Caco-2 (cell line): ENCODE measurements at regions not wholly inside any gene's neighbourhood (a gene's known extent, or its start where the extent isn't known, plus 50 kb on each side); places are given as distances from the start of the nearest gene placed in this dataset.
"Not testable (repeated sequence)": the region's sequence is repeated elsewhere in the genome, so short reads cannot be mapped to it uniquely, and the experiment has no call there.

Source experiments
- BruUV-seq: library from RNA; stranded (reverse); fragments of 400-500 nt; replicated peaks from 2 replicates; lab custom pipeline; 2021; lab: Mats Ljungman, UMichigan
- CTCF ChIA-PET: fragments of 300-600 bp; sonication (Branson Sonifier 250); formaldehyde crosslinking; loops from one replicate; lab custom pipeline; 2022; ENCODE audit warnings: antibody characterized with exemption; lab: Charles Lee
- POLR2A ChIA-PET: fragments of 300-600 bp; sonication (Branson Sonifier 250); formaldehyde crosslinking; loops from one replicate; lab custom pipeline; 2022; ENCODE audit warnings: antibody characterized with exemption; lab: Charles Lee
- DNase-seq, 2 experiments: peaks; one replicate each; pipeline versions ENCODE4 v3.0.0 to v3.0.0-alpha.2; 2020 to 2022
- H3K27me3 ChIP-seq: replicated peaks from 2 replicates; pipeline ENCODE4 v1.6.0; 2011; ENCODE audit warnings: low read length; ENCODE audit not compliant: control insufficient read depth, insufficient read depth
- H3K36me3 ChIP-seq: 2 replicates; pipeline ENCODE4 v1.5.1; 2011; ENCODE audit warnings: low read length; ENCODE audit not compliant: control insufficient read depth, insufficient read depth
- H3K4me1 ChIP-seq: fragments of 250-450 bp; sonication (Bioruptor Pico); 2 replicates; pipeline ENCODE4 v1.5.1; 2020; ENCODE audit warnings: mild to moderate bottlenecking
- H3K4me3 ChIP-seq: 2 replicates; pipeline ENCODE4 v1.5.1; 2011; ENCODE audit warnings: low read depth, mild to moderate bottlenecking, control low read depth, low read length
- H3K9me3 ChIP-seq: fragments of 250-450 bp; sonication (Bioruptor Pico); 2 replicates; pipeline ENCODE4 v1.5.1; 2020; ENCODE audit warnings: mild to moderate bottlenecking, moderate library complexity
- H3K27ac Mint-ChIP-seq: one replicate; pipeline ENCODE4 v1.8.0; 2022; ENCODE audit warnings: mixed read lengths; ENCODE audit not compliant: unreplicated experiment
- H3K27me3 Mint-ChIP-seq: one replicate; pipeline ENCODE4 v1.8.0; 2022; ENCODE audit warnings: mixed read lengths; ENCODE audit not compliant: insufficient read depth, unreplicated experiment
- H3K36me3 Mint-ChIP-seq: one replicate; pipeline ENCODE4 v1.8.0; 2022; ENCODE audit warnings: mild to moderate bottlenecking, mixed read lengths; ENCODE audit not compliant: insufficient read depth, unreplicated experiment
- H3K4me1 Mint-ChIP-seq: one replicate; pipeline ENCODE4 v1.8.0; 2022; ENCODE audit warnings: low read depth, mixed read lengths; ENCODE audit not compliant: unreplicated experiment
- H3K4me3 Mint-ChIP-seq: one replicate; pipeline ENCODE4 v1.8.0; 2022; ENCODE audit warnings: mild to moderate bottlenecking, moderate library complexity, mixed read lengths; ENCODE audit not compliant: unreplicated experiment
- H3K9me3 Mint-ChIP-seq: one replicate; pipeline ENCODE4 v1.8.0; 2022; ENCODE audit warnings: mixed read lengths; ENCODE audit not compliant: unreplicated experiment
- intact Hi-C: fragments of 100-400 bp; cut with micrococcal nuclease; formaldehyde crosslinking; loops from one replicate; pipeline ENCODE4 v1.10.0; 2022; ENCODE audit not compliant: unreplicated experiment
- TF ChIP-seq, protein P1 (sequence below), 2 experiments: fragments of 200-600 bp in 1 of 2; IDR thresholded peaks; 1 replicate in 1 of 2; 2 replicates in 1 of 2; pipeline versions ENCODE4 v1.5.1 to v1.8.0; 2011 to 2022; ENCODE audit warnings: antibody characterized with exemption in 1 of 2, control low read depth in 1 of 2, inconsistent platforms in 1 of 2, low read depth in 1 of 2, low read length in 1 of 2, mild to moderate bottlenecking in 1 of 2, moderate library complexity in 1 of 2; ENCODE audit not compliant: insufficient read depth in 1 of 2, severe bottlenecking in 1 of 2, unreplicated experiment in 1 of 2

- no peak for DNase-seq
- intact Hi-C loops, result no loop called here
- H3K9me3 Mint-ChIP-seq, result peaks cover 11% of the 10 kb centered on the region
- CTCF ChIA-PET, result no interaction called here
- no peaks in the 10 kb centered on the region for H3K4me1 Mint-ChIP-seq
- TF ChIP-seq, protein P1, sequence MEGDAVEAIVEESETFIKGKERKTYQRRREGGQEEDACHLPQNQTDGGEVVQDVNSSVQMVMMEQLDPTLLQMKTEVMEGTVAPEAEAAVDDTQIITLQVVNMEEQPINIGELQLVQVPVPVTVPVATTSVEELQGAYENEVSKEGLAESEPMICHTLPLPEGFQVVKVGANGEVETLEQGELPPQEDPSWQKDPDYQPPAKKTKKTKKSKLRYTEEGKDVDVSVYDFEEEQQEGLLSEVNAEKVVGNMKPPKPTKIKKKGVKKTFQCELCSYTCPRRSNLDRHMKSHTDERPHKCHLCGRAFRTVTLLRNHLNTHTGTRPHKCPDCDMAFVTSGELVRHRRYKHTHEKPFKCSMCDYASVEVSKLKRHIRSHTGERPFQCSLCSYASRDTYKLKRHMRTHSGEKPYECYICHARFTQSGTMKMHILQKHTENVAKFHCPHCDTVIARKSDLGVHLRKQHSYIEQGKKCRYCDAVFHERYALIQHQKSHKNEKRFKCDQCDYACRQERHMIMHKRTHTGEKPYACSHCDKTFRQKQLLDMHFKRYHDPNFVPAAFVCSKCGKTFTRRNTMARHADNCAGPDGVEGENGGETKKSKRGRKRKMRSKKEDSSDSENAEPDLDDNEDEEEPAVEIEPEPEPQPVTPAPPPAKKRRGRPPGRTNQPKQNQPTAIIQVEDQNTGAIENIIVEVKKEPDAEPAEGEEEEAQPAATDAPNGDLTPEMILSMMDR (IDR thresholded peaks at IDR 0.05; ENCODE audit: insufficient read depth in 1 of 2, low read depth in 1 of 2, low read length in 1 of 2, severe bottlenecking in 1 of 2, unreplicated experiment in 1 of 2), result no peak
- POLR2A ChIA-PET, result no interaction called here
- no peak overlapping the region for H3K4me3 Mint-ChIP-seq
- Histone ChIP-seq H3K4me1 (no peaks in the 10 kb centered on the region), H3K36me3 (no peaks in the 10 kb centered on the region), H3K27me3 (no peaks in the 10 kb centered on the region), H3K4me3 (no peak overlapping the region), H3K9me3 (no peaks in the 10 kb centered on the region)
- H3K36me3 Mint-ChIP-seq, result no peaks in the 10 kb centered on the region
- H3K27me3 Mint-ChIP-seq, result peaks cover 21% of the 10 kb centered on the region
- no peak overlapping the region for H3K27ac Mint-ChIP-seq
- no TSS peak for BruUV-seq
Measured at GRCh38 chr10:61257136-61257535, 196.0 kb downstream of the TMEM26 start.

GRCh38 chr10:61252326-61252725 lies 200.9 kb downstream of the TMEM26 start:
- BruUV-seq, H3K4me3 Mint-ChIP-seq, H3K4me1 Mint-ChIP-seq, H3K36me3 ChIP-seq, CTCF ChIA-PET, intact Hi-C loops, H3K9me3 ChIP-seq, H3K4me1 ChIP-seq, H3K27me3 ChIP-seq, H3K36me3 Mint-ChIP-seq, H3K4me3 ChIP-seq, POLR2A ChIA-PET, DNase-seq, H3K27ac Mint-ChIP-seq: not testable (repeated sequence)
- H3K27me3 Mint-ChIP-seq, result peaks cover 17% of the 10 kb centered on the region
- peaks cover 11% of the 10 kb centered on the region for H3K9me3 Mint-ChIP-seq

- intact Hi-C loops, result no loop called here
- H3K4me3 Mint-ChIP-seq, result no peak overlapping the region
- H3K4me3 ChIP-seq, result no peak overlapping the region
- H3K36me3 Mint-ChIP-seq, result no peaks in the 10 kb centered on the region
- CTCF ChIA-PET, result no interaction called here
- POLR2A ChIA-PET, result no interaction called here
- H3K9me3 Mint-ChIP-seq, result peaks cover 11% of the 10 kb centered on the region
- no peaks in the 10 kb centered on the region for H3K4me1 ChIP-seq
- H3K9me3 ChIP-seq, result no peaks in the 10 kb centered on the region
- H3K27me3 ChIP-seq, result no peaks in the 10 kb centered on the region
- peaks cover 17% of the 10 kb centered on the region for H3K27me3 Mint-ChIP-seq
- no peaks in the 10 kb centered on the region for H3K4me1 Mint-ChIP-seq
- TF ChIP-seq, protein P1 (IDR thresholded peaks at IDR 0.05; ENCODE audit: insufficient read depth in 1 of 2, low read depth in 1 of 2, low read length in 1 of 2, severe bottlenecking in 1 of 2, unreplicated experiment in 1 of 2), result no peak
- no TSS peak for BruUV-seq
- H3K36me3 ChIP-seq, result no peaks in the 10 kb centered on the region
- no peak overlapping the region for H3K27ac Mint-ChIP-seq
- DNase-seq, result no peak
Measured at GRCh38 chr10:61251089-61251488, 202.1 kb downstream of the TMEM26 start.

DNA sequence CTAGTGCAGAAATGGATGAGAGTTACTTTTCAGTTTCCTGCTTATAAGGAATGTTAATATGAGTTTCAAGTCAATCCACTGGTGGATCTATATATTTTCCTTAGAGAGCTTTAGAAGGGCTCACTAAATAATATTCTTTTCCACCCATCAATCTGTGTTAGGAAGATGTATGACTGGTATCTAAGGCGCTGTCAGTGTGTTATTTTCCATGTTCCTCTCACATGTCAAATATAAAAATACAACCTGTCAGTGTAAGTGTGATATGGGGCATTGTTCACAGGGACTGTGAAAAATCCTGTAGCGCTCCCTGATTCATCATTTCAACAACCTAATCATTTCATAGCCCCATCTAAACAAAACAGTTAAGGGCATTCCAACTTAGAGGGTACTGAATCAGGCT lies 203.1 kb downstream of the TMEM26 start:
- POLR2A ChIA-PET, result no interaction called here
- Mint-ChIP-seq H3K27me3 (peaks cover 16% of the 10 kb centered on the region), H3K36me3 (no peaks in the 10 kb centered on the region)

More for the DNA sequence above, 203.1 kb downstream of the TMEM26 start:
- Histone ChIP-seq H3K27me3 (no peaks in the 10 kb centered on the region), H3K4me1 (no peaks in the 10 kb centered on the region), H3K4me3 (no peak overlapping the region), H3K9me3 (no peaks in the 10 kb centered on the region), H3K36me3 (no peaks in the 10 kb centered on the region)
- no TSS peak for BruUV-seq
- DNase-seq, result no peak
- H3K27ac Mint-ChIP-seq, result no peak overlapping the region
- TF ChIP-seq, protein P1 (IDR thresholded peaks at IDR 0.05; ENCODE audit: insufficient read depth in 1 of 2, low read depth in 1 of 2, low read length in 1 of 2, severe bottlenecking in 1 of 2, unreplicated experiment in 1 of 2), result no peak
- H3K4me3 Mint-ChIP-seq, result no peak overlapping the region
- CTCF ChIA-PET, result interaction anchor here (0.6 kb wide), 1 partner anchor 109 kb away, joined by 4 read pairs; no protein-coding TSS in a partner anchor
- H3K4me1 Mint-ChIP-seq, result no peaks in the 10 kb centered on the region
- intact Hi-C loops, result no loop called here
- peaks cover 7% of the 10 kb centered on the region for H3K9me3 Mint-ChIP-seq
